ENCODE measurements at regions not wholly inside any gene's neighbourhood (a gene's known extent, or its start where the extent isn't known, plus 50 kb on each side); places are given as distances from the start of the nearest gene placed in this dataset.

GRCh38 chr10:130747356-130747755 lies 564.2 kb downstream of the TCERG1L start:
- TF ChIP-seq CTCF (IDR thresholded peaks at IDR 0.05; ENCODE audit: insufficient read depth, low read length, poor library complexity, severe bottlenecking): no peak
- no peak overlapping the region for H3K4me3 ChIP-seq (ENCODE audit: low read depth, low read length)
- no peaks in the 10 kb centered on the region for H3K27me3 ChIP-seq (ENCODE audit: control insufficient read depth, insufficient read depth, low read length)
- DNase-seq (ENCODE audit: low read depth): no peak
- H3K36me3 ChIP-seq (ENCODE audit: control insufficient read depth, insufficient read depth, low read length): no peaks in the 10 kb centered on the region

DNA sequence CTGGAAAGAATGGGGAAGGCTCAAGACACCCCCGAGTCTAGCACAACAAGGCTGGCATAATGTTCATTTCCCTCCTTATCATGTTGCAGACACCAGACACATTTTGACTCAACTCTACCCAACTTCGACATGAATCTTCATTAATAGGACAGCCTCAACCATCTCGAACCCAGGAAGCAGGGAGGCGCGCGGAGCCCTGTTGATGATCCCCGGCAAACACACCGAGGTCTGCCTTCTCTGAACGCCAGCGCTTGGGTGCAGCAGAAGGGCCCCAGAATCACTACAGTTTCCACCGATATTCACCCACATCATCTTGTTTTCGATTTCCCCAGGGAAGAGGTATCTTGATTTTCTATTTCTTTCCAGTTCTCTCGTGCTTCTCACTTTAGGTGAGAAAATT lies 563.6 kb downstream of the TCERG1L start:
- Histone ChIP-seq H3K4me3 (ENCODE audit: low read depth, low read length) (no peak overlapping the region), H3K36me3 (ENCODE audit: control insufficient read depth, insufficient read depth, low read length) (no peaks in the 10 kb centered on the region), H3K27me3 (ENCODE audit: control insufficient read depth, insufficient read depth, low read length) (no peaks in the 10 kb centered on the region)
- no peak for DNase-seq (ENCODE audit: low read depth)
- TF ChIP-seq CTCF (IDR thresholded peaks at IDR 0.05; ENCODE audit: insufficient read depth, low read length, poor library complexity, severe bottlenecking): no peak

GRCh38 chr10:130748409-130749057 lies 563.0 kb downstream of the TCERG1L start:
- TF ChIP-seq CTCF (IDR thresholded peaks at IDR 0.05; ENCODE audit: insufficient read depth, low read length, poor library complexity, severe bottlenecking): no peak
- Histone ChIP-seq H3K36me3 (ENCODE audit: control insufficient read depth, insufficient read depth, low read length) (no peaks in the 10 kb centered on the region), H3K27me3 (ENCODE audit: control insufficient read depth, insufficient read depth, low read length) (no peaks in the 10 kb centered on the region), H3K4me3 (ENCODE audit: low read depth, low read length) (no peak overlapping the region)
- no peak for DNase-seq (ENCODE audit: low read depth)

DNA sequence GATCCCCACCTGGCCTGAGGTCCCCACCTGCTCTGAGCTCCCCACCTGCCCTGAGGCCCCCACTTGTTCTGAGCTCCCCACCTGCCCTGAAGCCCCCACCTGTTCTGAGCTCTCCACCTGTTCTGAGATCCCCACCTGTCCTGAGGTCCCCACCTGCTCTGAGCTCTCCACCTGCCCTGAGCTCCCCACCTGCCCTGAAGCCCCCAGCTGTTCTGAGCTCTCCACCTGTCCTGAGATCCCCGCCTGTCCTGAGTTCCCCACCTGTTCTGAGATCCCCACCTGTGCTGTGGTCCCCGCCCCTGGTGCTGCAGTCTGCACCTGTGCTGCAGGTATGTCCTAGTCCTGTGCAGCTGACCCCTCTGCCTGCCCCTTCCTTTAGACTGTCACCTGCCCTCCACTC lies 561.6 kb downstream of the TCERG1L start:
- Histone ChIP-seq H3K4me3 (ENCODE audit: low read depth, low read length) (no peak overlapping the region), H3K36me3 (ENCODE audit: control insufficient read depth, insufficient read depth, low read length) (no peaks in the 10 kb centered on the region), H3K27me3 (ENCODE audit: control insufficient read depth, insufficient read depth, low read length) (no peaks in the 10 kb centered on the region)
- no peak for TF ChIP-seq CTCF (IDR thresholded peaks at IDR 0.05; ENCODE audit: insufficient read depth, low read length, poor library complexity, severe bottlenecking)
- no peak for DNase-seq (ENCODE audit: low read depth)

DNA sequence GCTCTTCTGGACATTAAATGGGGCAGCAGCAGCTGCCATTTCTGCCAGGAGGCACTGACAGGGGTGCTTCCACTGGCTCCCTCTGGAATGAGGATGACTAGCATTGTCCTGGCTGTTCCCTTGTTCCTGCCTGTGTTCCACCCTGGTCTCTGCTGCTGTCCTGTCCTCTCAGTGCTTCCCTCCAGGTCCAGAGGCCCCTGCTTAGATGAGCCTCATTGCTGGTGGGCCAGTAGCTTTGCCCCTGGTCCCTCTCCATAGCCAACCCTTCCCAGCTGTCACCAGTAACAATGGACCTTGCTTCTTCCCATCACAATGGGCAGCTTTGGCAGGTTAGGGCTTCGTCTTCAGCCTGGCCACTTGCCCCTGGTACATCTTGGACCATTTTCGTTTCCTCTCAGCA lies 561.1 kb downstream of the TCERG1L start:
- Histone ChIP-seq H3K36me3 (ENCODE audit: control insufficient read depth, insufficient read depth, low read length) (no peaks in the 10 kb centered on the region), H3K27me3 (ENCODE audit: control insufficient read depth, insufficient read depth, low read length) (no peaks in the 10 kb centered on the region), H3K4me3 (ENCODE audit: low read depth, low read length) (no peak overlapping the region)
- TF ChIP-seq CTCF (IDR thresholded peaks at IDR 0.05; ENCODE audit: insufficient read depth, low read length, poor library complexity, severe bottlenecking): no peak
- DNase-seq (ENCODE audit: low read depth): no peak
